B cell (primary cell): ENCODE measurements at regions not wholly inside any gene's neighbourhood (a gene's known extent, or its start where the extent isn't known, plus 50 kb on each side); places are given as distances from the start of the nearest gene placed in this dataset.

Experiments used
- ATAC-seq: fragments of 200-7000 bp; cut with Tn5 transposase; one replicate; pipeline ENCODE4 v1.10.0; 2021; ENCODE audit warnings: low read depth, mild to moderate bottlenecking, moderate number of reproducible peaks, moderate library complexity
- CTCF ChIA-PET: fragments of 350-600 bp; sonication (Branson Sonifier 250); formaldehyde crosslinking; loops from one replicate; lab custom pipeline; 2021; ENCODE audit warnings: antibody characterized with exemption, inconsistent platforms; lab: Charles Lee
- POLR2A ChIA-PET: fragments of 350-600 bp; sonication (Branson Sonifier 250); formaldehyde crosslinking; loops from one replicate; lab custom pipeline; 2021; ENCODE audit warnings: antibody characterized with exemption; lab: Charles Lee
- DNase-seq: peaks from one replicate; pipeline ENCODE4 v3.0.0; 2013
- H2AFZ ChIP-seq: 2 replicates; pipeline ENCODE4 v1.6.1; 2012; ENCODE audit warnings: mild to moderate bottlenecking, low read depth, low read length; ENCODE audit not compliant: insufficient read depth, poor library complexity, severe bottlenecking
- H3K27ac ChIP-seq, 2 donors: 1 replicate in 1 of 2; 2 replicates in 1 of 2; pipeline ENCODE4 v1.5.1; 2012 to 2013; ENCODE audit warnings: low read length in 2 of 2, mild to moderate bottlenecking in 2 of 2, moderate library complexity in 1 of 2
- H3K27me3 ChIP-seq, 4 experiments: fragments of 200-600 bp in 1 of 4; sonication (generic) in 1 of 4; replicated peaks in 1 of 4; 1 replicate in 2 of 4; 2 replicates in 2 of 4; pipeline versions ENCODE4 v1.6.1 to v1.7.0; 2013 to 2016; ENCODE audit warnings: low read length in 3 of 4, mild to moderate bottlenecking in 2 of 4, mixed read lengths in 1 of 4, moderate library complexity in 1 of 4; ENCODE audit not compliant: insufficient read depth in 4 of 4, control insufficient read depth in 3 of 4; ENCODE audit errors: control extremely low read depth in 1 of 4
- H3K36me3 ChIP-seq, 2 experiments: replicated peaks in 1 of 2; 1 replicate in 1 of 2; 2 replicates in 1 of 2; pipeline versions ENCODE4 v1.6.1 to v1.7.1; 2013; ENCODE audit warnings: low read length in 1 of 2; ENCODE audit not compliant: insufficient read depth in 2 of 2, control insufficient read depth in 1 of 2; ENCODE audit errors: control extremely low read depth in 1 of 2, extremely low read depth in 1 of 2
- H3K4me1 ChIP-seq, 2 donors: fragments of 200-600 bp in 1 of 2; sonication (generic) in 1 of 2; 1 replicate in 1 of 2; 2 replicates in 1 of 2; pipeline versions ENCODE4 v1.5.1 to v1.6.1; 2013 to 2017; ENCODE audit warnings: low read length in 2 of 2; ENCODE audit not compliant: control insufficient read depth in 2 of 2, insufficient read depth in 2 of 2
- H3K4me2 ChIP-seq: replicated peaks from 2 replicates; pipeline ENCODE3; 2012; ENCODE audit warnings: mild to moderate bottlenecking, low read depth, low read length; ENCODE audit not compliant: poor library complexity, severe bottlenecking
- H3K4me3 ChIP-seq, 5 experiments: fragments of 200-600 bp in 1 of 5; sonication (generic) in 1 of 5; 1 replicate in 3 of 5; 2 replicates in 2 of 5; pipeline versions ENCODE4 v1.5.1 to v1.7.0; 2011 to 2016; ENCODE audit warnings: low read length in 4 of 5, mild to moderate bottlenecking in 4 of 5, low read depth in 2 of 5, control low read depth in 1 of 5, moderate library complexity in 1 of 5; ENCODE audit not compliant: insufficient read depth in 1 of 5; ENCODE audit errors: control extremely low read depth in 1 of 5, extremely low read depth in 1 of 5
- H3K79me2 ChIP-seq: fragments of 200-600 bp; sonication (generic); one replicate; pipeline ENCODE4 v1.6.0; 2016; ENCODE audit warnings: low read length; ENCODE audit not compliant: control insufficient read depth, insufficient read depth
- H3K9ac ChIP-seq: fragments of 200-600 bp; sonication (generic); 2 replicates; pipeline ENCODE4 v1.6.1; 2017; ENCODE audit warnings: mild to moderate bottlenecking, low read length, moderate library complexity
- H3K9me3 ChIP-seq, 3 donors: one replicate each; pipeline versions ENCODE4 v1.6.1 to v1.7.1; 2013; ENCODE audit warnings: low read length in 2 of 3; ENCODE audit not compliant: control insufficient read depth in 2 of 3, insufficient read depth in 1 of 3; ENCODE audit errors: control extremely low read depth in 1 of 3
- H4K20me1 ChIP-seq: 2 replicates; pipeline ENCODE4 v1.6.0; 2012; ENCODE audit warnings: mild to moderate bottlenecking, low read length; ENCODE audit not compliant: insufficient read depth, control insufficient read depth, poor library complexity, severe bottlenecking
- H3K27ac Mint-ChIP-seq: one replicate; pipeline ENCODE4 v1.8.0; 2021; ENCODE audit warnings: mixed read lengths
- H3K27me3 Mint-ChIP-seq: one replicate; pipeline ENCODE4 v1.8.0; 2021; ENCODE audit warnings: mixed read lengths
- H3K4me1 Mint-ChIP-seq: one replicate; pipeline ENCODE4 v1.8.0; 2021; ENCODE audit warnings: mixed read lengths
- H3K4me3 Mint-ChIP-seq: one replicate; pipeline ENCODE4 v1.8.0; 2021; ENCODE audit warnings: mixed read lengths
- H3K9me3 Mint-ChIP-seq: one replicate; pipeline ENCODE4 v1.8.0; 2022; ENCODE audit warnings: mixed read lengths; ENCODE audit not compliant: insufficient read depth
- EZH2 ChIP-seq: IDR thresholded peaks from 2 replicates; pipeline ENCODE4 v1.6.1; 2012; ENCODE audit warnings: borderline replicate concordance, low read depth, mild to moderate bottlenecking, moderate library complexity, low read length; ENCODE audit not compliant: insufficient read depth, poor library complexity, severe bottlenecking
- WGBS: methylation state at CpG from one replicate; pipeline ENCODE4 v1.1.5; 2013; ENCODE audit warnings: missing lambda C conversion rate; ENCODE audit not compliant: insufficient coverage; 5-methylcytosine and 5-hydroxymethylcytosine counted together
- intact Hi-C: fragments of 100-400 bp; cut with micrococcal nuclease; formaldehyde crosslinking; loops from one replicate; pipeline ENCODE4 v1.10.0; 2022
- TF ChIP-seq, protein P1 (sequence below): fragments of 200-600 bp; IDR thresholded peaks from one replicate; pipeline ENCODE4 v1.8.0; 2022; ENCODE audit warnings: antibody characterized with exemption, mild to moderate bottlenecking

DNA sequence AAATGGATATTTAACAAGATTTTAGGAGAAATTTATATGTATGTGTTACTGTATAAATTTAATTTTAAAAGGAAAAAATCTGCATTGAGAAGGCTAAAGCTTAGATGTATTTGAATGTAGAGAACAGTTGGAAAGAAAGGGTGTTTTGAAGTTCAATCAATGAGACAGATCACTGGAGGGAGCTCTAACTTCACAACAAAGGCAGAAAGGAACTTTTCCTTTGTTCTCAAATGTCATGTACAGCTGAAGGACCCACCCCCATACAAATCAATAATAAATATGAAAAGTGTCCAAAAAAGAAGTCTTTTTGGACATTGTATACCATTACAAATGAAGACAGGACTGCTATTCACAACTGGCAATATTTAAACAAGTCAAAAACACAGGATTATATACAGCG, 403.4 kb downstream of the DNAJB9 start:
- no peak overlapping the region for H2AFZ ChIP-seq
- H3K36me3 ChIP-seq = no peaks in the 10 kb centered on the region
- no peak for ATAC-seq
- no peaks in the 10 kb centered on the region for H4K20me1 ChIP-seq
- no peaks in the 10 kb centered on the region for H3K79me2 ChIP-seq
- no peaks in the 10 kb centered on the region for H3K4me1 ChIP-seq
- Mint-ChIP-seq H3K4me1 (no peaks in the 10 kb centered on the region), H3K27me3 (no peaks in the 10 kb centered on the region), H3K27ac (no peak overlapping the region), H3K9me3 (no peaks in the 10 kb centered on the region), H3K4me3 (no peak overlapping the region)
- ChIA-PET CTCF (no interaction called here), POLR2A (no interaction called here)
- H3K4me2 ChIP-seq = no peak overlapping the region
- no peak for DNase-seq
- no peak overlapping the region for H3K27ac ChIP-seq
- H3K27me3 ChIP-seq = no peaks in the 10 kb centered on the region
- no peaks in the 10 kb centered on the region for H3K9me3 ChIP-seq
- intact Hi-C loops = no loop called here
- H3K9ac ChIP-seq = no peak overlapping the region
- TF ChIP-seq EZH2 = no peak
- TF ChIP-seq, protein P1, sequence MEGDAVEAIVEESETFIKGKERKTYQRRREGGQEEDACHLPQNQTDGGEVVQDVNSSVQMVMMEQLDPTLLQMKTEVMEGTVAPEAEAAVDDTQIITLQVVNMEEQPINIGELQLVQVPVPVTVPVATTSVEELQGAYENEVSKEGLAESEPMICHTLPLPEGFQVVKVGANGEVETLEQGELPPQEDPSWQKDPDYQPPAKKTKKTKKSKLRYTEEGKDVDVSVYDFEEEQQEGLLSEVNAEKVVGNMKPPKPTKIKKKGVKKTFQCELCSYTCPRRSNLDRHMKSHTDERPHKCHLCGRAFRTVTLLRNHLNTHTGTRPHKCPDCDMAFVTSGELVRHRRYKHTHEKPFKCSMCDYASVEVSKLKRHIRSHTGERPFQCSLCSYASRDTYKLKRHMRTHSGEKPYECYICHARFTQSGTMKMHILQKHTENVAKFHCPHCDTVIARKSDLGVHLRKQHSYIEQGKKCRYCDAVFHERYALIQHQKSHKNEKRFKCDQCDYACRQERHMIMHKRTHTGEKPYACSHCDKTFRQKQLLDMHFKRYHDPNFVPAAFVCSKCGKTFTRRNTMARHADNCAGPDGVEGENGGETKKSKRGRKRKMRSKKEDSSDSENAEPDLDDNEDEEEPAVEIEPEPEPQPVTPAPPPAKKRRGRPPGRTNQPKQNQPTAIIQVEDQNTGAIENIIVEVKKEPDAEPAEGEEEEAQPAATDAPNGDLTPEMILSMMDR = no peak
- WGBS = no CpG with 5 or more reads among the region's 1 CpG
- H3K4me3 ChIP-seq = no peak overlapping the region

- intact Hi-C loops = no loop called here
- ATAC-seq (no peak), DNase-seq (no peak)
- H3K4me1 ChIP-seq = no peaks in the 10 kb centered on the region
- TF ChIP-seq, protein P1 = no peak
- no peak for TF ChIP-seq EZH2
- ChIA-PET CTCF (no interaction called here), POLR2A (no interaction called here)
- no peak overlapping the region for H3K4me3 ChIP-seq
- no peak overlapping the region for H3K4me3 Mint-ChIP-seq
- H3K9ac ChIP-seq = no peak overlapping the region
- no peak overlapping the region for H3K27ac ChIP-seq
- no peak overlapping the region for H3K4me2 ChIP-seq
- H3K79me2 ChIP-seq = no peaks in the 10 kb centered on the region
- no peaks in the 10 kb centered on the region for H3K9me3 Mint-ChIP-seq
- H3K27me3 Mint-ChIP-seq = no peaks in the 10 kb centered on the region
- H4K20me1 ChIP-seq = no peaks in the 10 kb centered on the region
- no peak overlapping the region for H2AFZ ChIP-seq
- peaks cover 0 to 2% (median 0%) of the 10 kb centered on the region in 3 donors for H3K9me3 ChIP-seq
- H3K4me1 Mint-ChIP-seq = no peaks in the 10 kb centered on the region
- H3K27ac Mint-ChIP-seq = no peak overlapping the region
- no CpG with 5 or more reads among the region's 1 CpG for WGBS
- no peaks in the 10 kb centered on the region for H3K36me3 ChIP-seq
- H3K27me3 ChIP-seq = no peaks in the 10 kb centered on the region
Measured at GRCh38 chr7:108974641-108975040, 405.0 kb downstream of the DNAJB9 start.
